ENCODE measurements at regions not wholly inside any gene's neighbourhood (a gene's known extent, or its start where the extent isn't known, plus 50 kb on each side); places are given as distances from the start of the nearest gene placed in this dataset.

GRCh38 chr2:15752552-15753232 is 161.0 kb downstream of the DDX1 start:
- no peak overlapping the region for H3K4me3 ChIP-seq (replicated peaks; ENCODE audit: low read depth, low read length)
- DNase-seq (ENCODE audit: extremely low read depth, insufficient read length) = no peak
- H3K36me3 ChIP-seq (ENCODE audit: control insufficient read depth, insufficient read depth, low read length) = no peaks in the 10 kb centered on the region
- no peaks in the 10 kb centered on the region; the same call in 1 of the 2 replicates for H3K27me3 ChIP-seq (replicated peaks; ENCODE audit: control insufficient read depth, insufficient read depth, low read length)
- TF ChIP-seq CTCF (IDR thresholded peaks at IDR 0.05; ENCODE audit: insufficient read depth, low read length, poor library complexity, severe bottlenecking) = no peak

- no peak overlapping the region for H3K4me3 ChIP-seq (replicated peaks; ENCODE audit: low read depth, low read length)
- no peak for TF ChIP-seq CTCF (IDR thresholded peaks at IDR 0.05; ENCODE audit: insufficient read depth, low read length, poor library complexity, severe bottlenecking)
- H3K36me3 ChIP-seq (ENCODE audit: control insufficient read depth, insufficient read depth, low read length) = no peaks in the 10 kb centered on the region
- no peaks in the 10 kb centered on the region; the same call in 1 of the 2 replicates for H3K27me3 ChIP-seq (replicated peaks; ENCODE audit: control insufficient read depth, insufficient read depth, low read length)
- no peak for DNase-seq (ENCODE audit: extremely low read depth, insufficient read length)
These were observed 161.6 kb downstream of the DDX1 start for GRCh38 chr2:15753233-15753798.

- H3K27me3 ChIP-seq (replicated peaks; ENCODE audit: control insufficient read depth, insufficient read depth, low read length) = no peaks in the 10 kb centered on the region; the same call in 1 of the 2 replicates
- no peak for TF ChIP-seq CTCF (IDR thresholded peaks at IDR 0.05; ENCODE audit: insufficient read depth, low read length, poor library complexity, severe bottlenecking)
- H3K36me3 ChIP-seq (ENCODE audit: control insufficient read depth, insufficient read depth, low read length) = no peaks in the 10 kb centered on the region
- no peak for DNase-seq (ENCODE audit: extremely low read depth, insufficient read length)
- H3K4me3 ChIP-seq (replicated peaks; ENCODE audit: low read depth, low read length) = no peak overlapping the region
These were observed 162.4 kb downstream of the DDX1 start for GRCh38 chr2:15753811-15754702.

- Histone ChIP-seq H3K27me3 (replicated peaks; ENCODE audit: control insufficient read depth, insufficient read depth, low read length) (no peaks in the 10 kb centered on the region; the same call in 1 of the 2 replicates), H3K4me3 (replicated peaks; ENCODE audit: low read depth, low read length) (no peak overlapping the region), H3K36me3 (ENCODE audit: control insufficient read depth, insufficient read depth, low read length) (no peaks in the 10 kb centered on the region)
- TF ChIP-seq CTCF (IDR thresholded peaks at IDR 0.05; ENCODE audit: insufficient read depth, low read length, poor library complexity, severe bottlenecking) = no peak
- DNase-seq (ENCODE audit: extremely low read depth, insufficient read length) = no peak
These were observed 163.0 kb downstream of the DDX1 start for GRCh38 chr2:15754703-15755099.

- H3K27me3 ChIP-seq (replicated peaks; ENCODE audit: control insufficient read depth, insufficient read depth, low read length) = no peaks in the 10 kb centered on the region; the same call in 1 of the 2 replicates
- H3K4me3 ChIP-seq (replicated peaks; ENCODE audit: low read depth, low read length) = no peak overlapping the region
- DNase-seq (ENCODE audit: extremely low read depth, insufficient read length) = no peak
- no peak for TF ChIP-seq CTCF (IDR thresholded peaks at IDR 0.05; ENCODE audit: insufficient read depth, low read length, poor library complexity, severe bottlenecking)
- H3K36me3 ChIP-seq (ENCODE audit: control insufficient read depth, insufficient read depth, low read length) = no peaks in the 10 kb centered on the region
These were observed 163.9 kb downstream of the DDX1 start for GRCh38 chr2:15755528-15755927.

Measured in GM06990 (cell line).